OCI-LY3 (cell line): ENCODE measurements at regions not wholly inside any gene's neighbourhood (a gene's known extent, or its start where the extent isn't known, plus 50 kb on each side); places are given as distances from the start of the nearest gene placed in this dataset.

Source experiments
- H2AFZ ChIP-seq: fragments of 200-600, 300-600 bp; shearing (Covaris generic); 2 replicates; pipeline ENCODE4 v1.6.0; 2014; ENCODE audit warnings: antibody characterized with exemption, low read depth, low read length
- H3K27ac ChIP-seq: fragments of 200-600, 300-600 bp; sonication (generic); 2 replicates; pipeline ENCODE4 v1.5.1; 2014; ENCODE audit warnings: mild to moderate bottlenecking, low read length, moderate library complexity, mixed read lengths
- H3K27me3 ChIP-seq: fragments of 200-600, 300-600 bp; sonication (generic); 2 replicates; pipeline ENCODE4 v1.6.1; 2014; ENCODE audit warnings: low read depth, low read length, mixed read lengths
- H3K36me3 ChIP-seq: fragments of 200-600, 300-600 bp; sonication (generic); replicated peaks from 2 replicates; pipeline ENCODE3; 2014; ENCODE audit warnings: low read depth, low read length, mixed read lengths
- H3K4me1 ChIP-seq: fragments of 300-600, 200-600 bp; sonication (generic); 2 replicates; pipeline ENCODE4 v1.6.1; 2014; ENCODE audit warnings: low read length, mixed read lengths
- H3K4me2 ChIP-seq: fragments of 200-600, 300-600 bp; sonication (generic); 2 replicates; pipeline ENCODE4 v1.6.1; 2014; ENCODE audit warnings: low read length, mixed read lengths
- H3K4me3 ChIP-seq: fragments of 300-600, 200-600 bp; sonication (generic); 2 replicates; pipeline ENCODE4 v1.5.1; 2014; ENCODE audit warnings: antibody characterized with exemption, mild to moderate bottlenecking, low read length, moderate library complexity
- H3K79me2 ChIP-seq: fragments of 300-600, 200-600 bp; shearing (Covaris generic); 2 replicates; pipeline ENCODE4 v1.6.1; 2014; ENCODE audit warnings: mild to moderate bottlenecking, low read length, mixed read lengths
- H3K9ac ChIP-seq: fragments of 300-600, 200-600 bp; shearing (Covaris generic); 2 replicates; pipeline ENCODE4 v1.6.0; 2014; ENCODE audit warnings: mild to moderate bottlenecking, low read length, moderate library complexity
- H3K9me3 ChIP-seq: fragments of 200-600, 300-600 bp; shearing (Covaris generic); 2 replicates; pipeline ENCODE4 v1.6.1; 2014; ENCODE audit warnings: low read length, mixed read lengths; ENCODE audit not compliant: insufficient read depth
- H4K20me1 ChIP-seq: fragments of 200-600, 300-600 bp; sonication (generic); 2 replicates; pipeline ENCODE4 v1.6.1; 2016; ENCODE audit warnings: low read length, mixed read lengths; ENCODE audit not compliant: insufficient read depth
- EZH2phosphoT487 ChIP-seq: fragments of 200-600 bp; shearing (Covaris generic); IDR thresholded peaks from 2 replicates; pipeline ENCODE4 v1.6.1; 2018; ENCODE audit warnings: antibody characterized with exemption, mixed run types, low read depth
- TF ChIP-seq, protein P1 (sequence below): fragments of 200-600, 300-600 bp; sonication (generic); IDR thresholded peaks from 2 replicates; pipeline ENCODE4 v1.5.1; 2014; ENCODE audit warnings: antibody characterized with exemption, low read length, low read depth

DNA sequence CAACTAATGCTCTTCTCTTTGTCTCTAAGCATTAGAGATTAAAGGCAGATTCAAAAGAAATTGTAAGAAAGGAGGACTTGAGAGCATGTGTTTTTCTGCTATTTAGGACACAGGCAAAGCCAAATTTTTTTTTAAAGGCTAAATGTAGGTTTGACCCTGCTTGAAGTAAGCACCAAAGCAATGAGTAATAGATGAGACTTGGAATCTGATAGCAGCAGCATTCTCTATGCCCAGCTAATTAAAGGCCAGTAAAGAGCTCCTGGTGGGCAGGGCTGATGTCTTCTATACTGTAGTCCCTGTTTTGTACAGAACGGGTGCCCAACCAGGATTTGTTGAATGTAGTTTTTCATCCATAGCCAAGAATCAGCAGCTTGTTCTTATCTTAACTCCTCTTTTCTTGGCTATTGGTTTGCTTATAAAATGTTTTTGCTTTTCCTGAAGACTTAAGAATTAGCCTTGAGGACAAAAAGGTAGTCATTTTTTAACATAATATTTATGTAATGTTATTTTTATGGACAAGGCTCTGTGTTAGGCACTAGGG, 179.6 kb downstream of the LMO4 start:
- no peak overlapping the region for H3K9ac ChIP-seq
- H3K27me3 ChIP-seq, result no peaks in the 10 kb centered on the region
- no peak for TF ChIP-seq EZH2phosphoT487
- TF ChIP-seq, protein P1, sequence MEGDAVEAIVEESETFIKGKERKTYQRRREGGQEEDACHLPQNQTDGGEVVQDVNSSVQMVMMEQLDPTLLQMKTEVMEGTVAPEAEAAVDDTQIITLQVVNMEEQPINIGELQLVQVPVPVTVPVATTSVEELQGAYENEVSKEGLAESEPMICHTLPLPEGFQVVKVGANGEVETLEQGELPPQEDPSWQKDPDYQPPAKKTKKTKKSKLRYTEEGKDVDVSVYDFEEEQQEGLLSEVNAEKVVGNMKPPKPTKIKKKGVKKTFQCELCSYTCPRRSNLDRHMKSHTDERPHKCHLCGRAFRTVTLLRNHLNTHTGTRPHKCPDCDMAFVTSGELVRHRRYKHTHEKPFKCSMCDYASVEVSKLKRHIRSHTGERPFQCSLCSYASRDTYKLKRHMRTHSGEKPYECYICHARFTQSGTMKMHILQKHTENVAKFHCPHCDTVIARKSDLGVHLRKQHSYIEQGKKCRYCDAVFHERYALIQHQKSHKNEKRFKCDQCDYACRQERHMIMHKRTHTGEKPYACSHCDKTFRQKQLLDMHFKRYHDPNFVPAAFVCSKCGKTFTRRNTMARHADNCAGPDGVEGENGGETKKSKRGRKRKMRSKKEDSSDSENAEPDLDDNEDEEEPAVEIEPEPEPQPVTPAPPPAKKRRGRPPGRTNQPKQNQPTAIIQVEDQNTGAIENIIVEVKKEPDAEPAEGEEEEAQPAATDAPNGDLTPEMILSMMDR, result no peak
- H3K27ac ChIP-seq, result no peak overlapping the region
- no peak overlapping the region for H3K4me3 ChIP-seq
- no peak overlapping the region for H3K4me2 ChIP-seq
- H3K9me3 ChIP-seq, result no peaks in the 10 kb centered on the region
- H3K79me2 ChIP-seq, result no peaks in the 10 kb centered on the region
- H3K36me3 ChIP-seq, result no peaks in the 10 kb centered on the region
- H4K20me1 ChIP-seq, result no peaks in the 10 kb centered on the region
- H2AFZ ChIP-seq, result no peak overlapping the region
- H3K4me1 ChIP-seq, result no peaks in the 10 kb centered on the region

DNA sequence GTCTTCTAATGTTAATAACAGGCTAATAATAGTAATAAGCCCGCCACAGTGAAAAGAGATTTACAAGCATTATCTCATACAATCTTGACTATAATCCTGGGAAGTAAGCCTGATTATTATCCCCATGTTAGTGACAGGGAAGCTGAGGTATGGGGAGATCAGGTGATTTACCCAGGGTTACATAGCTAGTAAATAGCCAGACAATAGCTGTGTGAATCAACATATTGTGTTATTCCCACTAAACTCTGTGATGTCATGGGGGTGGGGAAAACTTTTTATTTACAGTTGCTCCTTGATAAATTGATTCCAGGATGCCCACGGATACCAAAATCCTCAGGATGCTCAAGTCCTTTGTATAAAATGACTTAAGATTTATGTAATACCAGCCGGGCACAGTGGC, 181.9 kb downstream of the LMO4 start:
- H3K79me2 ChIP-seq, result no peaks in the 10 kb centered on the region
- no peaks in the 10 kb centered on the region for H3K4me1 ChIP-seq
- TF ChIP-seq, protein P1, result no peak
- TF ChIP-seq EZH2phosphoT487, result no peak
- H2AFZ ChIP-seq, result no peak overlapping the region
- H3K9ac ChIP-seq, result no peak overlapping the region
- no peaks in the 10 kb centered on the region for H4K20me1 ChIP-seq
- H3K4me3 ChIP-seq, result no peak overlapping the region
- H3K36me3 ChIP-seq, result no peaks in the 10 kb centered on the region
- no peak overlapping the region for H3K4me2 ChIP-seq
- H3K9me3 ChIP-seq, result no peaks in the 10 kb centered on the region
- no peak overlapping the region for H3K27ac ChIP-seq
- no peaks in the 10 kb centered on the region for H3K27me3 ChIP-seq

DNA sequence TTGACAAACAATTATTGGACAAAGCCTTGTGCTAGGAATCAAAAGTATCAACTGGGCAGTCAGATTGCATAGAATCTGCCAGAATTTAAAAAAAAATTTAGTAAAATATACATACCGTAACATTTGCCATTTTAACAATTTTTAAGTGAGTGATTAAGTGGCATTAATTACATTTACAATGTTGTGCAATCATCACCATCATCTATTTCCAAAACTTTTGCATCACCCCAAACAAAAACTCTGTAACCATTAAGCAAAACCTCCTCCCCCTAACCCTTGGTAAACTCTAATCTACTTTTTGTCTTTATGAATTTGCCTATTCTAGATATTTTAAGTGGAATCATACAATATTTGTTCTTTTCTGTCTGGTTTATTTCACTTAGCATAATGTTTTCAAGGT, 182.8 kb downstream of the LMO4 start:
- Histone ChIP-seq H3K27ac (no peak overlapping the region), H3K9me3 (no peaks in the 10 kb centered on the region), H3K4me1 (no peaks in the 10 kb centered on the region)

DNA sequence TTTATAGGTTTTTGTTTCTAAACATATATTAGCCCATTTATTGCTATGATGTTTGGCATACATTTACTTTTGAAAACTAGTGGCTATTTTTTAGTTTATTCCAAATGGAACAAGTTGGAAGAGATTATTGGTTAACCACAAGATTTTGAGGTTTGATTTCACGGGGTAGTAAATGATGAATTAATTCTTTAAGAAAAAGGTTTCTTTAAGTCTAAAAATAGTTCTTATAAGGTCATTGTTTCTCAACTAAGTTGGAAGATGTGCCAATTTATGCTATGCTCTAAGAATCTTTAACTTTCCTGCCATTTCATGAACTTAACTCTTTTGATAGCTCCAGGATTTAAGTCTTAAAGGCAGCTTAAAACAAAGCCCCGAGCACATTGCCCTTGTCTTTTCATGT, 183.8 kb downstream of the LMO4 start:
- no peaks in the 10 kb centered on the region for H4K20me1 ChIP-seq
- H3K9me3 ChIP-seq, result no peaks in the 10 kb centered on the region
- H3K4me2 ChIP-seq, result no peak overlapping the region
- TF ChIP-seq, protein P1, result no peak
- TF ChIP-seq EZH2phosphoT487, result no peak
- no peak overlapping the region for H3K4me3 ChIP-seq
- H3K27ac ChIP-seq, result no peak overlapping the region
- H3K27me3 ChIP-seq, result no peaks in the 10 kb centered on the region
- no peaks in the 10 kb centered on the region for H3K79me2 ChIP-seq
- no peak overlapping the region for H3K9ac ChIP-seq
- H2AFZ ChIP-seq, result no peak overlapping the region
- H3K36me3 ChIP-seq, result no peaks in the 10 kb centered on the region
- H3K4me1 ChIP-seq, result no peaks in the 10 kb centered on the region

More for the DNA sequence above, 182.8 kb downstream of the LMO4 start:
- Histone ChIP-seq H2AFZ (no peak overlapping the region), H3K4me3 (no peak overlapping the region), H3K4me2 (no peak overlapping the region), H4K20me1 (no peaks in the 10 kb centered on the region), H3K79me2 (no peaks in the 10 kb centered on the region), H3K9ac (no peak overlapping the region), H3K27me3 (no peaks in the 10 kb centered on the region), H3K36me3 (no peaks in the 10 kb centered on the region)
- TF ChIP-seq, protein P1, result no peak
- TF ChIP-seq EZH2phosphoT487, result no peak
